ENCODE measurements at regions not wholly inside any gene's neighbourhood (a gene's known extent, or its start where the extent isn't known, plus 50 kb on each side); places are given as distances from the start of the nearest gene placed in this dataset.

DNA sequence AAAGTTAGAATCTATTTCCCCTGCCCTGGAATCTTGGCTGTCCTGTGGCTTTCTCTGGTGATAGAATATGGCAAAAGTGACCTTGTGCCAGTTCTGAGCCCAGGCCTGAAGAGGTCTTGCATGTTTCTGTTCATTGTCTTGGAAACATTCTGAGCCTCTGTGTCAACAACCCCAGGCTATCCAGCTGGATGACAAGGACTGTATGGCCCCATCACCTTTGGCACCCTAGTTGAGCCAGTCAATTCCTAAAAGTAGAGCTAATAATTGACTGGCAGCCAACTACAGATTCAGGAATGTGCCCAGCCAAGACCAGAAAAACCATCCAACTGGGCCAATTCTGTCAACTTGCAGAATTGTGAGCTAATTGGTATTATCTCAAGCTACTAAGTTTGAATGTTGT is 514.1 kb upstream of the LARGE1 start:
- Histone ChIP-seq H3K27me3 (ENCODE audit: control insufficient read depth in 5 of 5, insufficient read depth in 4 of 5, low read length in 5 of 5) (no peaks in the 10 kb centered on the region), H3K4me1 (ENCODE audit: control insufficient read depth in 5 of 5, insufficient read depth in 5 of 5, low read length in 5 of 5) (no peaks in the 10 kb centered on the region), H3K36me3 (ENCODE audit: control insufficient read depth in 5 of 5, insufficient read depth in 5 of 5, low read length in 5 of 5) (no peaks in the 10 kb centered on the region), H3K9me3 (ENCODE audit: control insufficient read depth in 5 of 5, low read length in 5 of 5) (peaks cover 0 to 7% (median 0%) of the 10 kb centered on the region in 5 donors), H3K9ac (ENCODE audit: low read length in 5 of 5) (no peak overlapping the region), H3K4me3 (ENCODE audit: low read depth in 1 of 5, low read length in 5 of 5) (no peak overlapping the region), H3K27ac (ENCODE audit: low read depth, low read length) (no peak overlapping the region)

DNA sequence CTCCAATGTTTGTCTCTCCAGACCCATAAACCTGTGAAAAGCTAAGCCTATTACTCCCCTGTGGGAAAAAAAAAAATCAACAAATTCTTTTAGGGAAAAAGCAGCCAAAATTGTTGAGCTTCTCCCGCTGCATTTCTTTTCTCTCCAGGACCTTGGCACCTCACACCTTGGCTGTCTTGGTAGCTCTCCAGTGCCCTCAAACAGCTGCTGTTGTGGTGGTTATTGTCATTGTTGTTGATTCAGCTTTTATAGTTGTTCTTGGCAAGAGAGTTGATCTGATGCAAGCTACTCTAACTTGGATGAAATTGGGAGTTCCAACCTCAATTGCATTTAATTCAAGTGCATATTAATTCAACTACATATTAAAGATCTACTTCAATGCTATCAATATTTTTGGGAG is 516.9 kb upstream of the LARGE1 start:
- Histone ChIP-seq H3K4me3 (ENCODE audit: low read depth in 1 of 5, low read length in 5 of 5) (no peak overlapping the region), H3K4me1 (ENCODE audit: control insufficient read depth in 5 of 5, insufficient read depth in 5 of 5, low read length in 5 of 5) (no peaks in the 10 kb centered on the region), H3K27me3 (ENCODE audit: control insufficient read depth in 5 of 5, insufficient read depth in 4 of 5, low read length in 5 of 5) (no peaks in the 10 kb centered on the region), H3K9ac (ENCODE audit: low read length in 5 of 5) (no peak overlapping the region), H3K9me3 (ENCODE audit: control insufficient read depth in 5 of 5, low read length in 5 of 5) (peaks cover 0 to 7% (median 0%) of the 10 kb centered on the region in 5 donors), H3K36me3 (ENCODE audit: control insufficient read depth in 5 of 5, insufficient read depth in 5 of 5, low read length in 5 of 5) (no peaks in the 10 kb centered on the region), H3K27ac (ENCODE audit: low read depth, low read length) (no peak overlapping the region)

DNA sequence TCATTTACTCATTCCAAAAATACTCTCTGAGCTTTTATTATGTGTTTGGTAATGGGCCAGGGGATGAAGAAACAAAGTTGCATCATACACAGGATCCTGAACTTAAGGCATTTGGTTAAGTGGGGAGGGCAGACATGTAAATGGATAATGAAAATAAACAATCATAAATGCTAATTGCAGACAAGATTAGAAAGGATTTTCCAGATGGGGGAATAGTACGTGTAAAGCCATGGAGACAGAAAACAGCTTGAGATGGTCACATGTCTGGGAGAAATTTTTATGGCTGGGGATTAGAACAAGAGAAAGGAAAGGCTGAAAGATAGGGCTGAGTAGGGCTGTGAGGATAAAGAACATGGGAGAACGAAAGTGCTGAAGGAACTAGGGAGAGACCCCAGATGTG is 534.3 kb upstream of the LARGE1 start:
- Histone ChIP-seq H3K4me1 (ENCODE audit: control insufficient read depth in 5 of 5, insufficient read depth in 5 of 5, low read length in 5 of 5) (no peaks in the 10 kb centered on the region), H3K9me3 (ENCODE audit: control insufficient read depth in 5 of 5, low read length in 5 of 5) (no peaks in the 10 kb centered on the region), H3K27me3 (ENCODE audit: control insufficient read depth in 5 of 5, insufficient read depth in 4 of 5, low read length in 5 of 5) (no peaks in the 10 kb centered on the region), H3K36me3 (ENCODE audit: control insufficient read depth in 5 of 5, insufficient read depth in 5 of 5, low read length in 5 of 5) (no peaks in the 10 kb centered on the region), H3K27ac (ENCODE audit: low read depth, low read length) (no peak overlapping the region), H3K4me3 (ENCODE audit: low read depth in 1 of 5, low read length in 5 of 5) (no peak overlapping the region), H3K9ac (ENCODE audit: low read length in 5 of 5) (no peak overlapping the region)

DNA sequence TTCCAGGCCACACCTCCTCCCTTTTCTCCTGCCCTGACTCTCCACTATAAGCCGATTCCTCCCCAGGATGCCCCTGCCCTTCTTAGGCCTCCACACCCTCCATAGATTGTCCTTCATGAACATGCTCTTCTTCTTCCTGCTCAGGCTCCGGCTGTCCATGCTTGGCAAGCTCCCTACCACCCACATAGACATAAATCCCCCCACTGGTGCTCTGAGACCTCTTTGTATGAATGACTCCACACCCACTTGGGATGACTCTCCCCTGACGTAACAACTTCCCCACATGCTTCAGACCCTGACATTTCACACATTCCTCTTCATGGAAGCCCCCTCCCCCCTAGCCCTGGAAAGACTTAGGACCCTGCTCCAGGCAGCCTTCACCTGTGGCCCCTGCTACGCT is 542.5 kb upstream of the LARGE1 start:
- Histone ChIP-seq H3K27me3 (ENCODE audit: control insufficient read depth in 5 of 5, insufficient read depth in 4 of 5, low read length in 5 of 5) (no peaks in the 10 kb centered on the region), H3K4me1 (ENCODE audit: control insufficient read depth in 5 of 5, insufficient read depth in 5 of 5, low read length in 5 of 5) (no peaks in the 10 kb centered on the region), H3K36me3 (ENCODE audit: control insufficient read depth in 5 of 5, insufficient read depth in 5 of 5, low read length in 5 of 5) (no peaks in the 10 kb centered on the region), H3K27ac (ENCODE audit: low read depth, low read length) (no peak overlapping the region), H3K9me3 (ENCODE audit: control insufficient read depth in 5 of 5, low read length in 5 of 5) (peaks cover 0 to 5% (median 0%) of the 10 kb centered on the region in 5 donors), H3K9ac (ENCODE audit: low read length in 5 of 5) (no peak overlapping the region), H3K4me3 (ENCODE audit: low read depth in 1 of 5, low read length in 5 of 5) (no peak overlapping the region)

DNA sequence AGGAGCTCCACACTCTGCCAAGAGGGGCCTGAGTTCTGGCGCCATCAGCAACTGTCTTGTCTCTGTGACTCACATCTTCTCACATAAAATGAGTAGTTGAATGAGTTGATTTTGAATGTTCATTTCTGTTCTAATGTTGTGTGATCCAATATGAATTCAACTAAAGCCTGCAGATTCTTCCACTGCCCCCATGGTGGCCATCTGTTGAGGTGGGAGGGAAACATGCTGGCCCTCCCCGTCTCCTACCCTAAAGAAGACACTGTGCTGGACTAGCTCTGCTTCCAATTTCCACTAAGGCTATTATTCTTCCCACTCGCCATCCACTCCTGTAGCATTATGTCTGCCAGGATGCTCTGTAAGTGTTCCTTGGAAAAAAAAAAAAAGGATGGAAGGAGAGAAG is 555.6 kb upstream of the LARGE1 start:
- Histone ChIP-seq H3K27me3 (ENCODE audit: control insufficient read depth in 5 of 5, insufficient read depth in 4 of 5, low read length in 5 of 5) (peaks cover 0 to 6% (median 0%) of the 10 kb centered on the region in 5 donors), H3K4me3 (ENCODE audit: low read depth in 1 of 5, low read length in 5 of 5) (no peak overlapping the region), H3K9ac (ENCODE audit: low read length in 5 of 5) (no peak overlapping the region)

DNA sequence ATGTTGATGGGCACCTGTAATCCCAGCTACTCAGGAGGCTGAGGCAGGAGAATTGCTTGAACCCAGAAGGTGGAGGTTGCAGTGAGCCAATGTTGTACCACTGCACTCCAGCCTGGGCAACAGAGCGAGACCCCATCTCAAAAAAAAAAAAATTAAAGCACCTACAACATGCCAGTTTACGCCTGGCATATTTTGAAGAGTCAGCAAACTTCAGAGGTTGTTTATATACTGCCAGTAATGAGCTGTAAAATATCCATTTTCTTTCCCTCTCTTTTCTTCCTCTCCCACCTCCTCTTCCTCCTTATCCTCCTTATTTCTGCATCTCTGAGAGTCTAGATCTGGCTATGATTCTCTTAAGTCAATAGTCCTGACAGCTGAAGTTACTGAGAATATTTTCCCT is 556.5 kb upstream of the LARGE1 start:
- Histone ChIP-seq H3K4me3 (ENCODE audit: low read depth in 1 of 5, low read length in 5 of 5) (no peak overlapping the region), H3K36me3 (ENCODE audit: control insufficient read depth in 5 of 5, insufficient read depth in 5 of 5, low read length in 5 of 5) (no peaks in the 10 kb centered on the region), H3K4me1 (ENCODE audit: control insufficient read depth in 5 of 5, insufficient read depth in 5 of 5, low read length in 5 of 5) (no peaks in the 10 kb centered on the region), H3K27me3 (ENCODE audit: control insufficient read depth in 5 of 5, insufficient read depth in 4 of 5, low read length in 5 of 5) (peaks cover 0 to 6% (median 0%) of the 10 kb centered on the region in 5 donors), H3K9me3 (ENCODE audit: control insufficient read depth in 5 of 5, low read length in 5 of 5) (peaks cover 5 to 16% (median 13%) of the 10 kb centered on the region in 5 donors), H3K27ac (ENCODE audit: low read depth, low read length) (no peak overlapping the region), H3K9ac (ENCODE audit: low read length in 5 of 5) (no peak overlapping the region)

More for the DNA sequence above, 555.6 kb upstream of the LARGE1 start:
- peaks cover 0 to 10% (median 5%) of the 10 kb centered on the region in 5 donors for H3K9me3 ChIP-seq (ENCODE audit: control insufficient read depth in 5 of 5, low read length in 5 of 5)
- H3K27ac ChIP-seq (ENCODE audit: low read depth, low read length): no peak overlapping the region
- H3K36me3 ChIP-seq (ENCODE audit: control insufficient read depth in 5 of 5, insufficient read depth in 5 of 5, low read length in 5 of 5): no peaks in the 10 kb centered on the region
- H3K4me1 ChIP-seq (ENCODE audit: control insufficient read depth in 5 of 5, insufficient read depth in 5 of 5, low read length in 5 of 5): no peaks in the 10 kb centered on the region

DNA sequence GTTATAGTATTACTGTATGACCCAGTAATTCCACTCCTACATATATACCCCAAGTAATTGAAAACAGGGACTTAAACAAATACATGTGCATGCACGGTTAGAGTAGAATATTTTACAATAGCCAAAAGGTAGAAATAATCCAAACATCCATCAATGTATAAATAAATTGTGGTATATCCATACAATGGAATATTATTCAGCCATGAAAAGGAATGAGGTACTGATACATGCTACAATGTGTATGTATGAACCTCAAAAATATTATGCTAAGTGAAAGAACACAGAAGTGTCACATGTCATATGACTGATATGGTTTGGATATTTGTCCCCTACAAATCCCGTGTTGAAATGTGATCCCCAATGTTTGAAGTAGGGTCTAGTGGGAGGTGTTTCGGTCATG is 560.8 kb upstream of the LARGE1 start:
- H3K9ac ChIP-seq (ENCODE audit: low read length in 5 of 5): no peak overlapping the region
- no peaks in the 10 kb centered on the region for H3K4me1 ChIP-seq (ENCODE audit: control insufficient read depth in 5 of 5, insufficient read depth in 5 of 5, low read length in 5 of 5)
- peaks cover 5 to 17% (median 13%) of the 10 kb centered on the region in 5 donors for H3K9me3 ChIP-seq (ENCODE audit: control insufficient read depth in 5 of 5, low read length in 5 of 5)
- H3K36me3 ChIP-seq (ENCODE audit: control insufficient read depth in 5 of 5, insufficient read depth in 5 of 5, low read length in 5 of 5): no peaks in the 10 kb centered on the region
- H3K27ac ChIP-seq (ENCODE audit: low read depth, low read length): no peak overlapping the region
- H3K4me3 ChIP-seq (ENCODE audit: low read depth in 1 of 5, low read length in 5 of 5): no peak overlapping the region
- H3K27me3 ChIP-seq (ENCODE audit: control insufficient read depth in 5 of 5, insufficient read depth in 4 of 5, low read length in 5 of 5): peaks cover 0 to 5% (median 0%) of the 10 kb centered on the region in 5 donors

DNA sequence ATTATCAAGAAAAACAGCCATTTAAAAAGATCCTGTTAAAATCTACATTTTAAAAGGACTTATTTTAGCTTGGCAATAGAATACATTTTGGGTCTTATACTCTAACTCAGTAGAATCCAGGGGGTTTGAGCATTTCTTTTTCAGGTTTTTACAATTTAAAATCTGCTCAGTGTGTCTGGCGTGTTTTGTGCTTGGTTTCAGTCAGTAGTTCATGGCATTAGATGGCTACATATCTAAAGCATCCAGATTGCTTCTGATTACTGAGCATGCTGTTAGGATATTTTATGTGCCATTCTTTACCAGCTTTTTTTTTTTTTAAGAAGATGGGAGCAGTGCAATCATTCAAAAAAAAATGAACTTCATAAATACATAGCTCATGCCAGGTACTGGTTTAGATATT is 566.1 kb upstream of the LARGE1 start:
- no peak overlapping the region for H3K27ac ChIP-seq (ENCODE audit: low read depth, low read length)
- H3K4me3 ChIP-seq (ENCODE audit: low read depth in 1 of 5, low read length in 5 of 5): no peak overlapping the region
- peaks cover 0 to 7% (median 2%) of the 10 kb centered on the region in 5 donors for H3K9me3 ChIP-seq (ENCODE audit: control insufficient read depth in 5 of 5, low read length in 5 of 5)
- H3K27me3 ChIP-seq (ENCODE audit: control insufficient read depth in 5 of 5, insufficient read depth in 4 of 5, low read length in 5 of 5): no peaks in the 10 kb centered on the region
- no peak overlapping the region for H3K9ac ChIP-seq (ENCODE audit: low read length in 5 of 5)
- H3K36me3 ChIP-seq (ENCODE audit: control insufficient read depth in 5 of 5, insufficient read depth in 5 of 5, low read length in 5 of 5): no peaks in the 10 kb centered on the region
- H3K4me1 ChIP-seq (ENCODE audit: control insufficient read depth in 5 of 5, insufficient read depth in 5 of 5, low read length in 5 of 5): no peaks in the 10 kb centered on the region

DNA sequence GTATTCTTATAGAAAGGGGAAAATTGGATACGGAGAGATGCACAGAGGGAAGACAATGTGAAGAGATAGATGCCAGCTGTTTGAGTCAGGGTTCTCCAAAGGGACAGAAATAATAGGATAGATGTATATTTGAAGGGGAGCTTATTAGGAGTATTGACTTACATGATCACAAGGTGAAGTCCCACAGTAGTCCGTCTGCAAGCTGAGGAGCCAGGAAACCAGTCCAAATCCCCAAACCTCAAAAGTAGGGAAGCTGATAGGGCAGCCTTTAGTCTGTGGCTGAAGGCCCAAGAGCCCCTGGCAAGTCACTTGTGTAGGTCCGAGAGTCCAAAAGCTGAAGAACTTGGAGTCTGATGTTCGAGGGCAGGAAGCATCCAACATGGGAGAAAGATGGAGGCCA is 569.6 kb upstream of the LARGE1 start:
- no peaks in the 10 kb centered on the region for H3K27me3 ChIP-seq (ENCODE audit: control insufficient read depth in 5 of 5, insufficient read depth in 4 of 5, low read length in 5 of 5)
- no peaks in the 10 kb centered on the region for H3K4me1 ChIP-seq (ENCODE audit: control insufficient read depth in 5 of 5, insufficient read depth in 5 of 5, low read length in 5 of 5)
- no peak overlapping the region for H3K9ac ChIP-seq (ENCODE audit: low read length in 5 of 5)
- no peak overlapping the region for H3K27ac ChIP-seq (ENCODE audit: low read depth, low read length)
- no peaks in the 10 kb centered on the region for H3K36me3 ChIP-seq (ENCODE audit: control insufficient read depth in 5 of 5, insufficient read depth in 5 of 5, low read length in 5 of 5)
- no peak overlapping the region for H3K4me3 ChIP-seq (ENCODE audit: low read depth in 1 of 5, low read length in 5 of 5)
- H3K9me3 ChIP-seq (ENCODE audit: control insufficient read depth in 5 of 5, low read length in 5 of 5): peaks cover 0 to 12% (median 10%) of the 10 kb centered on the region in 5 donors

DNA sequence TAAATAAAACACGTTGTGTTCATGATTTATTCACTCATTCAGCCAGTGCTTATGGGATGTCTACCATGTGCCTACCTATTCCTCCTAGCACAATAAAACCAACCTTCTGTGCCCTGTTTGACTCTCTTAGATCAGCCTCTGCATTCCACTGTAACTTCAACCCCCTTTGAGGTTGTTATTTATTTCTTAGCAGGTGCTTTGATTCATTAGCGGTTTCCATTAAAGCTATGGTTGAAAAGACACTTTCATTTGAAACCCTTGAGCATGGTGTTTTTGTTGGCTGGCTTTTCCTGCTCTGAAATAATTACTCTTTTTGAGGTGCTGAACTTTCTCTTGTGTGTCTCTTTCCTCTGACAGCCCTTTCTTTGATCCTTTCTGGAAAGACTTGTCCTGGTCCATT is 570.6 kb upstream of the LARGE1 start:
- no peak overlapping the region for H3K27ac ChIP-seq (ENCODE audit: low read depth, low read length)
- H3K9ac ChIP-seq (ENCODE audit: low read length in 5 of 5): no peak overlapping the region
- no peaks in the 10 kb centered on the region for H3K27me3 ChIP-seq (ENCODE audit: control insufficient read depth in 5 of 5, insufficient read depth in 4 of 5, low read length in 5 of 5)
- H3K36me3 ChIP-seq (ENCODE audit: control insufficient read depth in 5 of 5, insufficient read depth in 5 of 5, low read length in 5 of 5): no peaks in the 10 kb centered on the region
- H3K4me1 ChIP-seq (ENCODE audit: control insufficient read depth in 5 of 5, insufficient read depth in 5 of 5, low read length in 5 of 5): no peaks in the 10 kb centered on the region
- no peak overlapping the region for H3K4me3 ChIP-seq (ENCODE audit: low read depth in 1 of 5, low read length in 5 of 5)
- peaks cover 0 to 15% (median 10%) of the 10 kb centered on the region in 5 donors for H3K9me3 ChIP-seq (ENCODE audit: control insufficient read depth in 5 of 5, low read length in 5 of 5)

DNA sequence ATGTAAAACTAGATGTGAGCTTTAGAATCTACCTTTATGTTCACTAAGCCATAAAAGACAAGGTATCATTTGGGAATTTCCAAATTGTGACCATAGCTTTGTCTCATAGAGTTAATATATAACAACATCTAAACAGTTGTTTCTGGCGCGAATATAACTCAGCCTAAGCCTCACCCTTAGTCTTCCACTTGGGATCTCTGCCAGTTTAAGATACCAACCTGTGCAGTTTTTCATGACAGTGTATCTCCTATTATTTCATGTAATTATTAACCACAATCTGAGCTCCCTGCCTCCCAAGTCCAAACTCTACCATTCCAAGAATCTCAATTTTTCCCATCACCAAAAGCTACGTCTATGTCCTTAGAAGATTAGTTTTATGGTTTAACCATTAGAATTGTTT is 572.5 kb upstream of the ISX start:
- Histone ChIP-seq H3K36me3 (ENCODE audit: control insufficient read depth in 5 of 5, insufficient read depth in 5 of 5, low read length in 5 of 5) (no peaks in the 10 kb centered on the region), H3K9me3 (ENCODE audit: control insufficient read depth in 5 of 5, low read length in 5 of 5) (peaks cover 0 to 17% (median 10%) of the 10 kb centered on the region in 5 donors), H3K9ac (ENCODE audit: low read length in 5 of 5) (no peak overlapping the region), H3K4me1 (ENCODE audit: control insufficient read depth in 5 of 5, insufficient read depth in 5 of 5, low read length in 5 of 5) (no peaks in the 10 kb centered on the region), H3K4me3 (ENCODE audit: low read depth in 1 of 5, low read length in 5 of 5) (no peak overlapping the region), H3K27ac (ENCODE audit: low read depth, low read length) (no peak overlapping the region), H3K27me3 (ENCODE audit: control insufficient read depth in 5 of 5, insufficient read depth in 4 of 5, low read length in 5 of 5) (no peaks in the 10 kb centered on the region)

Measured in subcutaneous abdominal adipose tissue (tissue), 5 donors.